ENCODE measurements at regions not wholly inside any gene's neighbourhood (a gene's known extent, or its start where the extent isn't known, plus 50 kb on each side); places are given as distances from the start of the nearest gene placed in this dataset.

- peaks cover 23% of the 10 kb centered on the region for H3K27me3 Mint-ChIP-seq
These were observed 108.1 kb upstream of the SERPINE2 start for GRCh38 chr2:224147174-224147573.

GRCh38 chr2:224146356-224147160 is 107.5 kb upstream of the SERPINE2 start:
- no peaks in the 10 kb centered on the region for H3K4me1 Mint-ChIP-seq (ENCODE audit: low read depth)
- no peak overlapping the region for H3K27ac Mint-ChIP-seq
- no peak overlapping the region for H3K4me3 Mint-ChIP-seq
- H3K36me3 Mint-ChIP-seq (ENCODE audit: low read depth), result no peaks in the 10 kb centered on the region
- H3K27me3 Mint-ChIP-seq, result peaks cover 28% of the 10 kb centered on the region
- H3K9me3 Mint-ChIP-seq, result no peaks in the 10 kb centered on the region
- DNase-seq, result no peak

More at GRCh38 chr2:224147174-224147573, 108.1 kb upstream of the SERPINE2 start:
- H3K36me3 Mint-ChIP-seq (ENCODE audit: low read depth), result no peaks in the 10 kb centered on the region
- DNase-seq, result no peak
- no peak overlapping the region for H3K27ac Mint-ChIP-seq
- H3K4me1 Mint-ChIP-seq (ENCODE audit: low read depth), result no peaks in the 10 kb centered on the region
- no peaks in the 10 kb centered on the region for H3K9me3 Mint-ChIP-seq
- H3K4me3 Mint-ChIP-seq, result no peak overlapping the region

- Mint-ChIP-seq H3K4me3 (no peak overlapping the region), H3K36me3 (ENCODE audit: low read depth) (no peaks in the 10 kb centered on the region), H3K9me3 (no peaks in the 10 kb centered on the region), H3K27me3 (peaks cover 30% of the 10 kb centered on the region), H3K4me1 (ENCODE audit: low read depth) (no peaks in the 10 kb centered on the region), H3K27ac (no peak overlapping the region)
- DNase-seq, result no peak
These were observed 106.8 kb upstream of the SERPINE2 start for GRCh38 chr2:224145751-224146355.

- Mint-ChIP-seq H3K4me3 (no peak overlapping the region), H3K9me3 (no peaks in the 10 kb centered on the region), H3K27ac (no peak overlapping the region), H3K36me3 (ENCODE audit: low read depth) (no peaks in the 10 kb centered on the region), H3K4me1 (ENCODE audit: low read depth) (no peaks in the 10 kb centered on the region), H3K27me3 (peaks cover 30% of the 10 kb centered on the region)
- no peak for DNase-seq
These were observed 104.4 kb upstream of the SERPINE2 start for GRCh38 chr2:224143526-224143925.

- no peaks in the 10 kb centered on the region for H3K9me3 Mint-ChIP-seq
These were observed 103.6 kb upstream of the SERPINE2 start for GRCh38 chr2:224142397-224143312.

GRCh38 chr2:224141304-224141703 is 102.2 kb upstream of the SERPINE2 start:
- Mint-ChIP-seq H3K9me3 (no peaks in the 10 kb centered on the region), H3K36me3 (ENCODE audit: low read depth) (no peaks in the 10 kb centered on the region), H3K27ac (no peak overlapping the region), H3K4me1 (ENCODE audit: low read depth) (no peaks in the 10 kb centered on the region), H3K4me3 (no peak overlapping the region), H3K27me3 (peaks cover 28% of the 10 kb centered on the region)
- DNase-seq, result no peak

More at GRCh38 chr2:224142397-224143312, 103.6 kb upstream of the SERPINE2 start:
- H3K27ac Mint-ChIP-seq, result no peak overlapping the region
- no peaks in the 10 kb centered on the region for H3K36me3 Mint-ChIP-seq (ENCODE audit: low read depth)
- no peak for DNase-seq
- no peak overlapping the region for H3K4me3 Mint-ChIP-seq
- peaks cover 32% of the 10 kb centered on the region for H3K27me3 Mint-ChIP-seq
- no peaks in the 10 kb centered on the region for H3K4me1 Mint-ChIP-seq (ENCODE audit: low read depth)

GRCh38 chr2:224137208-224137607 is 98.1 kb upstream of the SERPINE2 start:
- no peaks in the 10 kb centered on the region for H3K4me1 Mint-ChIP-seq (ENCODE audit: low read depth)
- H3K9me3 Mint-ChIP-seq, result no peaks in the 10 kb centered on the region
- DNase-seq, result no peak
- H3K36me3 Mint-ChIP-seq (ENCODE audit: low read depth), result no peaks in the 10 kb centered on the region
- H3K27ac Mint-ChIP-seq, result no peak overlapping the region
- no peak overlapping the region for H3K4me3 Mint-ChIP-seq
- peaks cover 29% of the 10 kb centered on the region for H3K27me3 Mint-ChIP-seq

GRCh38 chr2:224136396-224136795 is 97.3 kb upstream of the SERPINE2 start:
- no peak overlapping the region for H3K4me3 Mint-ChIP-seq
- H3K36me3 Mint-ChIP-seq (ENCODE audit: low read depth), result no peaks in the 10 kb centered on the region
- H3K27me3 Mint-ChIP-seq, result peaks cover 27% of the 10 kb centered on the region
- no peak for DNase-seq
- H3K27ac Mint-ChIP-seq, result no peak overlapping the region
- H3K4me1 Mint-ChIP-seq (ENCODE audit: low read depth), result no peaks in the 10 kb centered on the region
- no peaks in the 10 kb centered on the region for H3K9me3 Mint-ChIP-seq

GRCh38 chr2:224135881-224136280 is 96.8 kb upstream of the SERPINE2 start:
- H3K27me3 Mint-ChIP-seq, result peaks cover 30% of the 10 kb centered on the region
- no peaks in the 10 kb centered on the region for H3K9me3 Mint-ChIP-seq
- no peaks in the 10 kb centered on the region for H3K4me1 Mint-ChIP-seq (ENCODE audit: low read depth)
- no peaks in the 10 kb centered on the region for H3K36me3 Mint-ChIP-seq (ENCODE audit: low read depth)
- no peak overlapping the region for H3K27ac Mint-ChIP-seq
- no peak overlapping the region for H3K4me3 Mint-ChIP-seq
- DNase-seq, result no peak

GRCh38 chr2:224134003-224134734 is 95.1 kb upstream of the SERPINE2 start:
- Mint-ChIP-seq H3K4me1 (ENCODE audit: low read depth) (no peaks in the 10 kb centered on the region), H3K36me3 (ENCODE audit: low read depth) (no peaks in the 10 kb centered on the region), H3K27me3 (peaks cover 37% of the 10 kb centered on the region), H3K27ac (no peak overlapping the region), H3K9me3 (no peaks in the 10 kb centered on the region), H3K4me3 (no peak overlapping the region)
- no peak for DNase-seq

GRCh38 chr2:224133387-224133786 is 94.3 kb upstream of the SERPINE2 start:
- H3K36me3 Mint-ChIP-seq (ENCODE audit: low read depth), result no peaks in the 10 kb centered on the region
- H3K27ac Mint-ChIP-seq, result no peak overlapping the region
- H3K4me3 Mint-ChIP-seq, result no peak overlapping the region
- H3K27me3 Mint-ChIP-seq, result peaks cover 37% of the 10 kb centered on the region
- no peaks in the 10 kb centered on the region for H3K9me3 Mint-ChIP-seq
- DNase-seq, result no peak
- H3K4me1 Mint-ChIP-seq (ENCODE audit: low read depth), result no peaks in the 10 kb centered on the region

GRCh38 chr2:224127871-224128501 is 88.9 kb upstream of the SERPINE2 start:
- Mint-ChIP-seq H3K4me1 (ENCODE audit: low read depth) (no peaks in the 10 kb centered on the region), H3K4me3 (no peak overlapping the region), H3K27ac (no peak overlapping the region), H3K9me3 (no peaks in the 10 kb centered on the region), H3K27me3 (peaks cover 32% of the 10 kb centered on the region), H3K36me3 (ENCODE audit: low read depth) (no peaks in the 10 kb centered on the region)
- DNase-seq, result no peak

GRCh38 chr2:224126440-224126839 is 87.4 kb upstream of the SERPINE2 start:
- H3K4me1 Mint-ChIP-seq (ENCODE audit: low read depth), result no peaks in the 10 kb centered on the region
- no peak for DNase-seq
- H3K36me3 Mint-ChIP-seq (ENCODE audit: low read depth), result no peaks in the 10 kb centered on the region

GRCh38 chr2:224126003-224126402 is 86.9 kb upstream of the SERPINE2 start:
- H3K36me3 Mint-ChIP-seq (ENCODE audit: low read depth), result no peaks in the 10 kb centered on the region
- no peaks in the 10 kb centered on the region for H3K4me1 Mint-ChIP-seq (ENCODE audit: low read depth)
- no peak overlapping the region for H3K27ac Mint-ChIP-seq
- H3K27me3 Mint-ChIP-seq, result peaks cover 16% of the 10 kb centered on the region
- no peak overlapping the region for H3K4me3 Mint-ChIP-seq
- no peaks in the 10 kb centered on the region for H3K9me3 Mint-ChIP-seq
- no peak for DNase-seq

More at GRCh38 chr2:224126440-224126839, 87.4 kb upstream of the SERPINE2 start:
- no peak overlapping the region for H3K4me3 Mint-ChIP-seq
- peaks cover 20% of the 10 kb centered on the region for H3K27me3 Mint-ChIP-seq
- no peaks in the 10 kb centered on the region for H3K9me3 Mint-ChIP-seq
- H3K27ac Mint-ChIP-seq, result no peak overlapping the region
